NCI-H2107 treated with DMSO at 0.1 percent for 48 hours (cell line): ENCODE measurements at regions not wholly inside any gene's neighbourhood (a gene's known extent, or its start where the extent isn't known, plus 50 kb on each side); places are given as distances from the start of the nearest gene placed in this dataset.

Experiments used
- DNase-seq: peaks from one replicate; lab custom pipeline; 2025; ENCODE audit not compliant: unreplicated experiment; lab: John Stamatoyannopoulos, UW

GRCh38 chr2:21382701-21383520 lies 259.1 kb downstream of the TDRD15 start:
- DNase-seq, result no peak

DNA sequence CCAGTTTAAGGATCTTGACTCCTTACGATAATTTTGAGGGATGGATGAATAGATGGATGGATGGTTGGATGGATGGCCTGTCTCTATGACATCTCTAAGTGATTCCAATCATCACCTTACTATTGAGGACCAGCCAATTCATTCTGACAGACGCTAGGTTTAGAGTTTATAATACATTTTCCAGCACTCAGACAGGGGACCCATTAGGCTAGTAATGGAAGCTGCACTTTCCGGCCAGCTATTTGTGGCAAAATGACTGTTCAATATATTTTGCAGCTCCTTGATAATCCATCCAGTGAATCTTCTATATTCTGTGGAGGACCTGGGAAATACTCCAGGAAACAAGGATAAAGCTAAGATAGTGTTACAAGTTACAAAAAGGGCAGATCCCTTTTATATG lies 262.9 kb downstream of the TDRD15 start:
- no peak for DNase-seq

DNA sequence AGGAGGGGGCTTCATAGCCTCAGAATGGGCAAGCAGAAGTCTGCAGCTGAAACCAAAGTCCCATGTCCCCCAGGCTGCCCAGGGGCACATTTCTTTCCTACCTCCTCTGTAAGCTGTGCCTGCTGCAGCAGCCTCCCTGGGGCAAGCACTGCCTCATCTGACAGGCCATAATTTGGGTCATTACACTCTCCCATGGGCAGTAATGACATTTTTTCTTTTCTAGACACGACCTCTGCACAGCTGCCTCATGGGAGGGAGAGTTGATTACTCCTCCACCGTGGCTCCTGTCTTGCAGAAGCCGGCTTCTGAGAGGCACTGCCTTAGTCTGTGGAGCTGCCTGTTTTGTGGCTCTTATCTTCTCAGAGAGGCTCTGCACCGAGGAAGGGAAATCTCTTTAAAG lies 268.9 kb downstream of the TDRD15 start:
- DNase-seq, result no peak

- DNase-seq, result no peak
Measured at GRCh38 chr2:21393173-21393572, 269.4 kb downstream of the TDRD15 start.

DNA sequence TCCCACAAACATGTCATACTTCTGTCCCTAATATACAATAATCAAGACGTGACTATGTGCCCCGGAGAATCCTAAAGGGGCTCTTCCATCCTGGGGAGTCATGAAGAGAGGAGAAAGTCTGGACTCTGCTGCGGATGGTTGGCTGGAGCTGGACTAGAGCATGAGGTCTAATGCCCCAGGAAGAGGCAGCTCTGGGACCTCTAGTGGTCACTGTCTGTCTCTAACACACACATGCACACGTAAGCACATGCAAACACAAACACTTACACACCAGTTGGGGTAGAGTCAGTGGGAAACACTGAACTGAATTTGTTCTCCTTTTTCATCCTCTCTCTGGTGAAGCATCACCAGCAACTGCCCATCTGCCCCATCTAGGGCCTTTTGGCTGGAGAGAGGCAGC lies 271.6 kb downstream of the TDRD15 start:
- DNase-seq, result no peak

DNA sequence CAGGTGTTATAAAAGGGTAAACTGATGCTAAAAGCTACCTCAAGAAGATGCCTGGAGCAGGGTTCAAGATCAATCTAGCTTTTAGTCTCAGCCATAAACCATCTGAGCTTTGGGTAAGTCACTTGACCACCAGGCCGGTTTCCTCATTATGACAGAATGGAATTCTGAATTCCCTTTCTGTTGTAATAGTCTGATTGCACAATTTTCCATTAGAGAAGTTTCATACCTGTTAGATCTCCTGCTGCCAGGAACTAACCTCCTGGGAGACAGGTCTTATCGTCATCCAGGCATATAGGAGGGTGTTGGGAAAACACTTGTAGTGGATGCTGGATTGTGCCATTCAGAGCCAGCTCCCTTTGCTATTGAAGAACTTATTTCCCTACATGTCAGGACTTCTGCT lies 272.5 kb downstream of the TDRD15 start:
- no peak for DNase-seq

DNA sequence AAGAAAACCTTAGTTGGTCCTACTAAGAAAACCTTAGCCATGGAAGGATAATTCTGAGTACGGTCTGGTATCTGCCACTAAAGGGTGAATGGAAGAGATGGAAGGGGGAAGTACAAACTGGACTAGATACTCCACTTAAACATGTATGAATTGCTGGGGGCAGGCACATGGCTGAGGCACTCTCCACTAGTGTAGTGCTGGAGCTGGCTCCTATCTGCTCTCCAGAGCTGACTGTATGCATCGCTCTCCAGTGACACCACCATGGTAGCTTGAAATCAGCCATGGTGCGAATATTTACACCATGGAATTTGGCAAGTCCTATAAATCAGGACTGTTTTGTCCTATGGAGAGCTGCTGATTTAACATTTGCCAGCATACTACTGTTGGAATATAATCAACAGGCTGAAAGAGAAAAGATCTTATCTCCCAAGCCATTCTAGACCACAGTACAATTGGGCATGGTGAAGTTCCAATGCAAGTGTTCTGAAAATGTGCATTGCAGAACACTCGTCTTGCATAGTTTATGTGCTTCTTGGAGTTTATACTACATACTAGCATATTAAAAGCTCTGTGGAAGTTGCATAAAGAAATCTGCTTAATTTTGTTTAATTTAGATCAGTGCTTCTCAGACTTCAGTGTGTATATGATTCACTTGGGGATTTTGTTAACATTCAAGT lies 277.4 kb downstream of the TDRD15 start:
- DNase-seq, result no peak

DNA sequence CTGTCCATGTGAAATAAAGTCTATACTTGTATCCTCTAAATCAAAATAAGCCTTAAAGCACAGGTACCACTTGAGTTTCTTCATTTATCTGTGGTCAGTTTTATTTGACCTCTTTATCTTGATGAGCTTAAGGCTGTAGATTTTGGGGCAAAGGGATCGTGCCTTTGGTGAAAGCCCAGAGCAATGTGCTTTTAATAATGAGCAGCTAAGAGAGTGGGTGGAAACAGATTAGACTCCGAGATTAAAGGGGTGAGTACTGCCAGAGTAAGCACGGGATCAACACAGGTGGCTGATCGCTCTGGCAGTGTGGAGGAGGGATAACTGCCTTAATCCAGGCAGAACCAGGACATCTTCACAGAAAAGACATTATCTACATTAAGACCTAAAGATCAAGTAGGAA lies 280.4 kb downstream of the TDRD15 start:
- no peak for DNase-seq

DNA sequence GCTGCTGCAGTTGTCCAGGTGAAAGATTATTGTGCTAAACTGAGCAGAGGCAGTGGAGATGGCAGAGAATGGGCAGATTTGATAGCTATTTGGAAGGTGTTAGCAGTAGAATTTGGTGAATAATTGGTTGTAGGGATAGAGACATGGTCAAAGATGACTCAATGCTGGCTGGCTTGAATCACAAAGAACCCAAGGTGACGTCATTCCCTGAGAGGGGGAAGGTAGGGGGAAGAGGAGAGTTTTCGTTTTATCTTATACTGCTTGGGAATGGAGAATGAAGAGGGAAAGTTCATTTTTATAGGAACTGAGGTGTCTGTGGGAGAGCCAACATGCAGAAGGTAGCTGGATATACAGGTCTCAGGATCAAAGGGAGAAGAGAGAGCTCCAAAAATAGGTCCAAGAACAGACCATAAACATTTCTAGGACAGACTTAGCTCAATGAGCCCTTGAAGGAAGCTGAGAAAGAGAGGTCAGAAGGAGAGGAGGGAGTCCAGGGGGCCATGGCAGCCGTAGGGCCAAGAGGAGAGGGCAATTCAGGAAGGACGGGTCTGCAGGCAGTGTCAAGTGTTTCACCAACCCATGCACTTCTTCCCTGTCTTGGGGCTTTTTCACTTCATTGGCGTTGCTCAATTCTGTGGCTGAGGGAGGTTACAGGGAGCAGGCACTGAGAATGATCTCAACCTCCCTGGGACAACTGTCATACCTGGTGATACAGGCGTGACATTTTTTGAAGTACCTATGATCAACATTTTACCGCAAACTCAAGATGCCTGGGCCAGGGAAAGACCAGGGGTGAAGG lies 281.3 kb downstream of the TDRD15 start:
- DNase-seq, result no peak

- no peak for DNase-seq
Measured at GRCh38 chr2:21406386-21406785, 282.6 kb downstream of the TDRD15 start.

DNA sequence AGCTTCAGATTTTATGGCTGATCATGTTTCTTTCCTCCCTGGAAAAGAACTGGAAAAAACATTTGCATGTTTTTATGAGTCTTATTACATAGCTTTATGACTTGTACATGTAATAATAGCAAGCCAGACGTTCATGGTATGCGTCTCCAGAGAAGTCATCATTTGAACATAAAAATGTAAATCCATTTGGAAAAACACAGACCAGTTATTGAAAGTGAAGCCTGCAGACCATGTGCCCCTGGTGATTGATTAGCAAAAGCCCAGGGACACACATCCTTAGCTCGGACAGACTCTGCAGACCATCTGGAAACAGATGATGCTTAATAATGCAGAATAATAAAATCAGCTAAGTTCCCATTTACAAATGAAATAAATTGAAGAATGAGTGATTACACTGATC lies 283.1 kb downstream of the TDRD15 start:
- no peak for DNase-seq

GRCh38 chr2:21407851-21408250 lies 284.1 kb downstream of the TDRD15 start:
- DNase-seq, result no peak

DNA sequence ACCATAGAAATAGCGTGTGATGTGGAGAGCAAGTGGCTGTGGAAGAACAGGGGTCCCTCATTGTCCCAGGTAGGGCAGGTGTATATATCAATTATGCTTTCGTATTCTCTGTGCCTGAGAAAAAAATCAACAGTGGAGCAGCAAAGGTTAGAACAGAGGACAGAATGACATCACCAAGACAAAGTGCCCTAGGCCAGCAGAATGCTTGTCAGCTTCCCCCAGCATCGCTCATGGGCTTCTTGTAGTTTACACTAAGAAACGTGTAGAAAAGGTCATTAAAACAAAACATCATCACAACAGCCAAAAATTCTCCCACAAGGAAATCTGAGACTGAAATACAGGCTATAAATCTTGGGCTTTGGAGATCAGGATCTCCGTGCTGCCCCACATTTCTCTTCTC lies 288.0 kb downstream of the TDRD15 start:
- DNase-seq, result no peak

DNA sequence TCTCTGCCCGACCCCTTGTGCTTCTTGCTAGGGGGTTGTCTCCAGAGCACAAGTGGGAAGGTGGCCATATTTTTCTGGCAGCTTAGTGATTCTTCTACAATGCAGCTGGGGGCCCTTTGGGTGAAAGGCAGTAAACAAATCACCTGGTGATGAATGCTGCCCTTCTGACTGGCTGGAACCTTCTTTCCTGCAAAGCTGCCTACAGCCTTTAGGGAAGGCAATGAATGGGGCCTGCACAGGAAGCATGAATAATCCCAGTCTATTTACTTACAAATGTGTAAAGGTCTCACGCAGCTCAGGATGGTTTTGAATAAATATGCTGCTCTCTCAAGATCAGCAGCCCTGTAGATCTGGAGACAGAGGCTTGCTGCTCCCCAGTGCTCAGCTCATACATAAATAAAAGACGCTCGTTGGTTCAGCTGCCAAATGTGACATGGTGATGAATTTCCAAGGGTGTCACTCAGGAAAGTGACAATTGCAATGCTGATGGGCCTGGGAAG lies 289.2 kb downstream of the TDRD15 start:
- no peak for DNase-seq

DNA sequence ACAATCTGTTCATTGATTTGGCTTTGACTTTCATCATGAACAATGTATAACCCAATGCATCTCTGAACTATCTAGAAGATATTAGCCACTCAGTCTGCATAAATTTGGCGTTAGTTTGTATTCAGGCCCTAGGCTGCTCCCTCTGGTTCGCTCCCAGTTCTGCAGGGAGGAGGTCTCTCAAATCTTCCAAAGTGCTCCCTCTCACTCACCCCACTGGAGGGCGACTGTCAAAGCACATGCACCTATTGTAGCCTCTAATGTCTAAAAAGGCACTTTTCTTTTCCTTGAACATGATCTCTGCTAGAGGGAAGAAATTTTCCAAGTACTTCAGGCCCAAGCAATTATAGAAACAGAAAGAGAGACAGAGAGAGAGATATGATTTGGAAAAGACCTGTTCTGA lies 291.5 kb downstream of the TDRD15 start:
- no peak for DNase-seq

- no peak for DNase-seq
Measured at GRCh38 chr2:21416226-21416625, 292.5 kb downstream of the TDRD15 start.

DNA sequence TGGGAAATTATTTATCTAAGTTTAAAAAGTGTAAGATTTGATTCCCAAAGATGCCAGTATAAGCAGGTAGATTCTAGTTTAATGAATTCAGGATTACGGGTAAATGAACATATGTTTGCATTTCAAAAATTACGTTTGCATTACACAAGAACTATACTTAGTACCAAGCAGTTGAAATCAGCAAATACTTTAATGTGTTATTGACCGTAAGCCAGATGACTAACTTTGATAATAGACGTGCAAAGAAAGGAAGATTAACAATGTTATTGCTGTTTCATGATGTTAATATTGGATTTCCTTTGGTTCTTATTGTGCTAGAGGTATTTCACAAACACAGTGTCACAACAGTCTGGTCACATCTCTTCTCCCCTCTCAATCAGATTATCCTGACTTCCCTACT lies 294.7 kb downstream of the TDRD15 start:
- no peak for DNase-seq

- DNase-seq, result no peak
Measured at GRCh38 chr2:21420553-21421335, 297.0 kb downstream of the TDRD15 start.

DNA sequence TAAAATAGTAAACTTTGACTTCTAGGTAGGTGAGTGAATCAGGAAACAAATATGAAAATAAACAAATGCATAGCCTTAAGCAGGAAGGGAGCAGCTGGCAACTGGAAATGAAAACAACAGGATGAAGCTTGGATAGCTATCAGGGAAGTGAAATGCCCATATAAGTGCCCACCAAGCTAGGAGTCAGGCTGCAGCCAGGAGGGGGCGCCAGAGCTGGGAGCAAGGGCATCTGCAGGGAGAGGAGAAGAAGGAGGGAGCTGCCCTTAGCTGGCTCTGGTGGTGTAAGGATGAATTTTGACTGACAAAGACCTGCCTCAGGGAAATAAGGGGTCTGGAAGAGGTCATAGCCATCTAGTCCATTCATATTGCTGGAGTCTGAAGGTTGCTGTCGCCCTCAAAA lies 298.3 kb downstream of the TDRD15 start:
- no peak for DNase-seq

DNA sequence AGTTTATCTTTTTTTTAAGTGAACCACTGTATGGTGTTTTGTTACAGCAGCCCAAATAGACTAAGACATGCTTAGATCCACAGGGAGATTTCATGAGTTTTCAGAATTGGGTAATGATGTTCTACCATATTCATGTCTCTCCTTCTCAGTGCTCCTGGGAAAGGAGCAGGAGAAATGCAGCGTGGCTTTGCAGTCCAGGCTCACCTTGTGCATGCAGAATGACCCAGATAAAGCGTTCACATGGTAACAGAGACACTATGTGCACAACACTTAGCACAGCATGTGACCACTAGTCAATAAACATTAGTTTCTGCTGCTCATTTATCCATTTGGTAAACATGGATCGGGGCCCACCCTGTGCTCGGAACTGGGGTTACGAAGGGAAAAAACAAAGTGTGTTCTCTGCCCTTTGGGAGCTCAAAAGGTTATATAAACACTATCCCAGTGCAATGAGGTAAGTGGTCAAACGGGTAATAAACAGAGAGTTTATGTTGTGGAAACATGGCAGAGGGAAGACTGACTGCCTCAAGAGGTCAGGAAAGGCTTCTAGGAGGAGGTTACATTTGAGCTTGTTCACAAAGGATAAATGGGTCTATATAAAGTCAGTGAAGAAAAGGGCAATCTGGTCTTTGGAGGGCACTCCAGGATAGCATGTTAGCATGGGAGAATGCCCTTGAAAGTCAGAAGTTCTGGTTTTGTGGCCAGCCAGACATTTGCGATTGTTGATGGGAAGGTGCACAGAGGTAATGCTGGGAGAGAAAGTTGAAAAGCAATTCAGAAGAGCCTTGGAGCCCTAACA lies 299.2 kb downstream of the TDRD15 start:
- no peak for DNase-seq
